Sigmoid colon (tissue), 6 donors: ENCODE measurements at regions not wholly inside any gene's neighbourhood (a gene's known extent, or its start where the extent isn't known, plus 50 kb on each side); places are given as distances from the start of the nearest gene placed in this dataset.

Experiments used
- DNase-seq: peaks from one replicate; pipeline ENCODE4 v3.0.0-alpha.2; 2019
- H3K27ac ChIP-seq, 4 donors: fragments of 200-600 bp; sonication (generic); one replicate each; pipeline ENCODE4 v1.5.1; 2016 to 2019; ENCODE audit warnings: mild to moderate bottlenecking in 1 of 4
- H3K27me3 ChIP-seq, 3 donors: fragments of 200-600 bp; sonication (generic); one replicate each; pipeline ENCODE4 v1.5.1; 2019; ENCODE audit warnings: mild to moderate bottlenecking in 1 of 3
- H3K36me3 ChIP-seq, 4 donors: fragments of 200-600 bp; sonication (generic); one replicate each; pipeline ENCODE4 v1.5.1; 2016 to 2019
- H3K4me1 ChIP-seq, 4 donors: fragments of 200-600 bp; sonication (generic); one replicate each; pipeline ENCODE4 v1.5.1; 2017 to 2019
- H3K4me3 ChIP-seq, 4 donors: fragments of 200-600 bp; sonication (generic); one replicate each; pipeline ENCODE4 v1.5.1; 2017 to 2019; ENCODE audit warnings: mild to moderate bottlenecking in 2 of 4, moderate library complexity in 1 of 4
- H3K9me3 ChIP-seq, 4 donors: fragments of 200-600 bp in 3 of 4; sonication (generic) in 3 of 4; one replicate each; pipeline versions ENCODE4 v1.5.1 to v1.6.1; 2013 to 2019
- EP300 ChIP-seq, 4 donors: sonication (generic); formaldehyde crosslinking; IDR thresholded peaks; one replicate each; pipeline ENCODE4 v1.6.1; 2017; ENCODE audit warnings: antibody characterized with exemption in 4 of 4
- POLR2A ChIP-seq, 2 donors: fragments of 450-650 bp; IDR thresholded peaks; one replicate each; pipeline ENCODE4 v1.6.1; 2016; ENCODE audit warnings: antibody characterized with exemption in 2 of 2, mild to moderate bottlenecking in 2 of 2, moderate library complexity in 2 of 2
- POLR2AphosphoS5 ChIP-seq, 4 donors: sonication (generic); formaldehyde crosslinking; IDR thresholded peaks; one replicate each; pipeline ENCODE4 v1.6.1; 2017; ENCODE audit warnings: antibody characterized with exemption in 4 of 4
- WGBS, 2 donors: extraction: QIAGEN DNeasy Blood & Tissue Kit; methylation state at CpG; one replicate each; pipeline ENCODE4 v1.1.7; 2013; 5-methylcytosine and 5-hydroxymethylcytosine counted together
- intact Hi-C: fragments of 100-400 bp; cut with DNase I; formaldehyde crosslinking; loops from one replicate; pipeline ENCODE4 v1.15.1; 2023
- TF ChIP-seq, protein P1 (sequence below), 4 experiments: fragments of 450-650 bp in 3 of 4; fragments of 200-600 bp in 1 of 4; IDR thresholded peaks; one replicate each; pipeline ENCODE4 v1.5.1; 2016 to 2019; ENCODE audit warnings: antibody characterized with exemption in 4 of 4, mild to moderate bottlenecking in 3 of 4, moderate library complexity in 2 of 4
- donor health status: healthy with polysubstance abuse.
- donor health status: healthy.

DNA sequence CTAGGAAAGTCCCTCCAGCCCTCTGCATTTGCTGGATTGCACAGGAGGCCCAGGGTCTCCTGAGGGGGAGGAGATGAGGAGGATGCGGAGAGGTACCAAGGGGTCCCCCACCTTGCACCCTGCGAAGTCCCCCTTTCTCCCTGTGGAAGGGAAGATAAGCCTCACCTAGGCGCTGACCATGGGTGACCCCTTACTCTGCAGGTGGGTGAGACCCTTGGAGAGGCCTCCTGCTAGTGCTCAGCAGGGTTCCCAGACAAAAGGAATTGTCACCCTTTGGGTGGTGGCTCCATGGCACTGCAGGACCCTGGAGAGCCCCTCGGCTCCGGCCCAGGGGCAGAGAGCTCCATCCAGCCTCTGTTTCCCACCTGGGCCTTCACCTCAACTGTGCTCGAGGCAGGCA is 107.0 kb upstream of the RET start:
- no peak overlapping the region for H3K4me3 ChIP-seq
- peaks cover 0 to 11% (median 0%) of the 10 kb centered on the region in 3 donors for H3K27me3 ChIP-seq
- no peak for TF ChIP-seq EP300 (IDR thresholded peaks at IDR 0.05)
- no peak for TF ChIP-seq POLR2AphosphoS5 (IDR thresholded peaks at IDR 0.05)
- TF ChIP-seq POLR2A (IDR thresholded peaks at IDR 0.05): no peak
- TF ChIP-seq, protein P1, sequence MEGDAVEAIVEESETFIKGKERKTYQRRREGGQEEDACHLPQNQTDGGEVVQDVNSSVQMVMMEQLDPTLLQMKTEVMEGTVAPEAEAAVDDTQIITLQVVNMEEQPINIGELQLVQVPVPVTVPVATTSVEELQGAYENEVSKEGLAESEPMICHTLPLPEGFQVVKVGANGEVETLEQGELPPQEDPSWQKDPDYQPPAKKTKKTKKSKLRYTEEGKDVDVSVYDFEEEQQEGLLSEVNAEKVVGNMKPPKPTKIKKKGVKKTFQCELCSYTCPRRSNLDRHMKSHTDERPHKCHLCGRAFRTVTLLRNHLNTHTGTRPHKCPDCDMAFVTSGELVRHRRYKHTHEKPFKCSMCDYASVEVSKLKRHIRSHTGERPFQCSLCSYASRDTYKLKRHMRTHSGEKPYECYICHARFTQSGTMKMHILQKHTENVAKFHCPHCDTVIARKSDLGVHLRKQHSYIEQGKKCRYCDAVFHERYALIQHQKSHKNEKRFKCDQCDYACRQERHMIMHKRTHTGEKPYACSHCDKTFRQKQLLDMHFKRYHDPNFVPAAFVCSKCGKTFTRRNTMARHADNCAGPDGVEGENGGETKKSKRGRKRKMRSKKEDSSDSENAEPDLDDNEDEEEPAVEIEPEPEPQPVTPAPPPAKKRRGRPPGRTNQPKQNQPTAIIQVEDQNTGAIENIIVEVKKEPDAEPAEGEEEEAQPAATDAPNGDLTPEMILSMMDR (IDR thresholded peaks at IDR 0.05): no peak
- H3K27ac ChIP-seq: no peak overlapping the region
- no peaks in the 10 kb centered on the region for H3K36me3 ChIP-seq
- no peaks in the 10 kb centered on the region for H3K4me1 ChIP-seq
- no peaks in the 10 kb centered on the region for H3K9me3 ChIP-seq
- intact Hi-C loops: no loop called here
- WGBS, 2 donors: 82 to 86% methylated on average over 6 of the region's 6 CpGs
- peak; percentile 41 for DNase-seq

DNA sequence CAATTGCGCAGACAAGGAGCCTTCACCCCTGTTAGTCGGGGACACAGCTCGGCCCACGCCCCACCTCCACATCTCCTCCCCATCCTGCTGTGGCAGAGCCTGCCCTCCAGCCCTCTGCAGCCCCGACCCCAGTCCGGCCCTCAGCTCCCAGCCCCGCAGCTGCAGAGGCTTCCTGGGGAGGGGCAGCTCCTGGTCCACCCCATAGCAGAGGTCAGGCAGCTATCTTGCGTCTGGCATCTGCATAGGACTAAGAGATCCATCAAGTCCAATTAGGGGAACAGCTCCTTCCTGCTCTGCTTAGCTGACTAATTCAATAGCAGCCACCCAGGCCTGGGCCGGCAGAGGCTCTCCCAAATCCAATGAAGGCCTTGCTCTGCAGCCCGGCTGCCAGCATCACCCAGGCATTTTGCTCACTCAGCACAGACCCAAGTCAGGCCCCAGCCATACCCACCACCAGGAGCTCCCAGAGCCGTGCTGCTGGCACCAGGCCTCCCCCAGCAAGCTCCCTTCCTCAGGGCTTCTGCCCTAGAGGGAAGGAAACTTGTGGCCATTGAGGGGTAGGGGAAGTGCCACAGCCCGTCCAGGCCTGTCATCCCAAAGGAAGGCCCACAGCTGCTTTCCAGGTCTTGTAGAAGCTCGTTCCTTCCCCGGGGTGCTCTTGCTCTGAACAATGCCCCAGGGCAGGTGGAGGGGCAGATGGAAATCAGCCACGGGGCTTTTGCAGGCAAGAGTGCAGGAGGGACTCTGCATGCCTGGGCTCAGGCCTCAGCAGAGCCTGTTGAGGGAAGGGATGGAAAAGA is 106.2 kb upstream of the RET start:
- intact Hi-C loops: no loop called here
- H3K27ac ChIP-seq: no peak overlapping the region
- TF ChIP-seq EP300 (IDR thresholded peaks at IDR 0.05): no peak
- TF ChIP-seq POLR2AphosphoS5 (IDR thresholded peaks at IDR 0.05): no peak
- no peak for TF ChIP-seq POLR2A (IDR thresholded peaks at IDR 0.05)
- TF ChIP-seq, protein P1 (IDR thresholded peaks at IDR 0.05): no peak
- H3K9me3 ChIP-seq: no peaks in the 10 kb centered on the region
- WGBS, 2 donors: 84 to 89% methylated on average over 15 of the region's 15 CpGs
- H3K36me3 ChIP-seq: no peaks in the 10 kb centered on the region
- H3K4me3 ChIP-seq: no peak overlapping the region
- peaks cover 0 to 11% (median 0%) of the 10 kb centered on the region in 3 donors for H3K27me3 ChIP-seq
- peak; percentile 50 for DNase-seq
- no peaks in the 10 kb centered on the region for H3K4me1 ChIP-seq

DNA sequence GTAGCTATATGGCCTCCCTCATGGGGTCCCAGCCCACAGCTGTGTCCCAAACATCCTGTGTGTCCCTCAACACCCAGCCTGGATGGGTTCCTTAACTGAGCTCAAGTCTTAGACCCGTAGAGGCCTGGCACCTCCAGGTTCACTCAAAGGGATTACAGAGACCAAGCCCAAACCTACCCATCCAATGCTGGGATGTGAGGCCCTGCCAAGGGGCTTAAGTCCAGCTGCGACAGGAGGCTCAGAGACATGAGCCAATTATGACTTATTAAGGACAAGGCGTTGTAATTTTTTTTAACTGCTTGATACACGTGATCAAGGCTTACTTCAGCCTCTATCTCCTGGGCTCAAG is 105.6 kb upstream of the RET start:
- no peaks in the 10 kb centered on the region for H3K36me3 ChIP-seq
- intact Hi-C loops: no loop called here
- H3K4me3 ChIP-seq: no peak overlapping the region
- TF ChIP-seq EP300 (IDR thresholded peaks at IDR 0.05): no peak
- no peak for TF ChIP-seq POLR2A (IDR thresholded peaks at IDR 0.05)
- TF ChIP-seq, protein P1 (IDR thresholded peaks at IDR 0.05): no peak
- TF ChIP-seq POLR2AphosphoS5 (IDR thresholded peaks at IDR 0.05): no peak
- no peak overlapping the region for H3K27ac ChIP-seq
- H3K9me3 ChIP-seq: no peaks in the 10 kb centered on the region
- 85 to 88% methylated on average over 4 of the region's 4 CpGs for WGBS, 2 donors
- H3K4me1 ChIP-seq: no peaks in the 10 kb centered on the region
- peaks cover 0 to 11% (median 0%) of the 10 kb centered on the region in 3 donors for H3K27me3 ChIP-seq
- no peak for DNase-seq

DNA sequence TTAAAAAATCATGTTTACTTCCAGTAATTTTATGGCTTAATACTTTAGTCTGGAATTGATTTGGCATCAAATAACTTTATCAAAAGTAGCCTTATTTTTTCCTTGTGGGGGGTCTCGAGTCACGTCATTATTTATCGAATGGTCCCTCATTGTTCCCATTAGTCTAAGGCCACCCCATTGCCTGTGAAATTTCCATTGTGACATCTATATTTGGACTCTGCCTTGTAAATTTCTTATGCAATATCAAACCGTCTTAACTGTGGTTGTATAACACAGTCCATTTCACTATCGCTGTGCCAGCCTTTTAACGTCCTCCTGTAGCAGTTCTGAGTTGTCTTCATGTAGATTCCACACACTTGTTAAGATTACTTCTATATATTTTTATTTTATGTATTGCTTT is 103.9 kb upstream of the RET start:
- H3K4me1 ChIP-seq: no peaks in the 10 kb centered on the region
- no peak overlapping the region for H3K27ac ChIP-seq
- TF ChIP-seq POLR2AphosphoS5 (IDR thresholded peaks at IDR 0.05) (no peak), POLR2A (IDR thresholded peaks at IDR 0.05) (no peak)
- no peak for DNase-seq
- no peaks in the 10 kb centered on the region for H3K36me3 ChIP-seq
- intact Hi-C loops: no loop called here
- H3K9me3 ChIP-seq: no peaks in the 10 kb centered on the region
- H3K4me3 ChIP-seq: no peak overlapping the region
- H3K27me3 ChIP-seq: peaks cover 0 to 11% (median 0%) of the 10 kb centered on the region in 3 donors
- 59 to 75% methylated on average over 6 of the region's 6 CpGs for WGBS, 2 donors

DNA sequence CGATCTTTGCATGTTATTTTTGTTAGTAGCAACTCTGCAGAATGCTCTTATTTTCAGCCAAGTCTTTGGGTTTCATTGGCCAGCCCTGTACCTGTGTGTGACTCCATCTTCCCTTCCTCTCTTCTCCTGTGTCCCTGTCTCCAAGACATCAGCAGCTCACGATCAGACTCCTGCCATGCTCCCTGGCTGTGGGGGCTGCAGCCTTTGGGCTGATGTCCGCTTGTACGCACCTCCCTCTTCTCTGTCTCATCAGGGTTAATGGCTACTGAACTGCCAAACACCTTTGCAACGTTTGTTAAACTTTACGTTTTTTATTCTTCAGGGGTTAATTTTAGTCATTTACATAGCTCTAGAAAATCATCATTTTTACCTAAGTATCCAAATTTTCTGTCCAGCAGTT is 103.5 kb upstream of the RET start:
- Histone ChIP-seq H3K9me3 (no peaks in the 10 kb centered on the region), H3K4me3 (no peak overlapping the region), H3K36me3 (no peaks in the 10 kb centered on the region), H3K27ac (no peak overlapping the region), H3K4me1 (no peaks in the 10 kb centered on the region), H3K27me3 (peaks cover 0 to 11% (median 0%) of the 10 kb centered on the region in 3 donors)
- TF ChIP-seq, protein P1 (IDR thresholded peaks at IDR 0.05): no peak
- TF ChIP-seq POLR2AphosphoS5 (IDR thresholded peaks at IDR 0.05): no peak
- TF ChIP-seq EP300 (IDR thresholded peaks at IDR 0.05): no peak
- TF ChIP-seq POLR2A (IDR thresholded peaks at IDR 0.05): no peak
- intact Hi-C loops: no loop called here
- DNase-seq: peak; percentile 35
- 78 to 84% methylated on average over 6 of the region's 6 CpGs for WGBS, 2 donors
